WTC11 (cell line): ENCODE measurements at regions not wholly inside any gene's neighbourhood (a gene's known extent, or its start where the extent isn't known, plus 50 kb on each side); places are given as distances from the start of the nearest gene placed in this dataset.

Experiments used
- ATAC-seq: fragments of 200-7000 bp; cut with Tn5 transposase; 2 replicates; pipeline ENCODE4 v1.10.0; 2021; ENCODE audit warnings: mild to moderate bottlenecking, moderate library complexity
- CTCF ChIA-PET: fragments of 300-600 bp; sonication (Branson Sonifier 250); formaldehyde crosslinking; loops from one replicate; lab custom pipeline; 2021; ENCODE audit warnings: antibody characterized with exemption; lab: Charles Lee
- POLR2A ChIA-PET: fragments of 350-600 bp; sonication (Branson Sonifier 250); formaldehyde crosslinking; loops from one replicate; lab custom pipeline; 2021; ENCODE audit warnings: antibody characterized with exemption; lab: Charles Lee
- DNase-seq: peaks from one replicate; pipeline ENCODE4 v3.0.0; 2021; ENCODE audit warnings: low spot score
- H3K27ac Mint-ChIP-seq: 2 replicates; pipeline ENCODE4 v1.8.0; 2021; ENCODE audit warnings: mixed read lengths
- H3K27me3 Mint-ChIP-seq: 2 replicates; pipeline ENCODE4 v1.8.0; 2021; ENCODE audit warnings: low read depth, mild to moderate bottlenecking, moderate library complexity, mixed read lengths
- H3K36me3 Mint-ChIP-seq: 2 replicates; pipeline ENCODE4 v1.8.0; 2021; ENCODE audit warnings: mixed read lengths
- H3K4me1 Mint-ChIP-seq: 2 replicates; pipeline ENCODE4 v1.8.0; 2022; ENCODE audit warnings: mixed read lengths
- H3K4me3 Mint-ChIP-seq: 2 replicates; pipeline ENCODE4 v1.8.0; 2021; ENCODE audit warnings: mild to moderate bottlenecking, moderate library complexity, mixed read lengths
- H3K9me3 Mint-ChIP-seq: 2 replicates; pipeline ENCODE4 v1.8.0; 2021; ENCODE audit warnings: mixed read lengths
- AR ChIP-seq: fragments of 250-450 bp; sonication (Bioruptor Pico); IDR thresholded peaks from 2 replicates; pipeline ENCODE4 v1.9.0; 2021; ENCODE audit warnings: mild to moderate bottlenecking
- ARID4B ChIP-seq: sonication (generic); formaldehyde crosslinking; IDR thresholded peaks from 2 replicates; pipeline ENCODE4 v1.8.0; 2023; ENCODE audit warnings: missing genetic modification reagents, mild to moderate bottlenecking, borderline replicate concordance
- CREB1 ChIP-seq: sonication (generic); formaldehyde crosslinking; IDR thresholded peaks from 2 replicates; pipeline ENCODE4 v1.8.0; 2023; ENCODE audit warnings: mild to moderate bottlenecking, missing genetic modification reagents
- E2F1 ChIP-seq: sonication (generic); formaldehyde crosslinking; IDR thresholded peaks from 2 replicates; pipeline ENCODE4 v1.8.0; 2022; ENCODE audit warnings: mild to moderate bottlenecking, missing genetic modification reagents
- ELF4 ChIP-seq: sonication (generic); formaldehyde crosslinking; IDR thresholded peaks from 2 replicates; pipeline ENCODE4 v1.8.1; 2022; ENCODE audit warnings: low read depth, mild to moderate bottlenecking, moderate library complexity, missing genetic modification reagents
- ERG ChIP-seq: fragments of 250-450 bp; sonication (Bioruptor Pico); IDR thresholded peaks from 2 replicates; pipeline ENCODE4 v1.8.0; 2021; ENCODE audit warnings: mild to moderate bottlenecking
- FOXJ3 ChIP-seq: sonication (generic); formaldehyde crosslinking; IDR thresholded peaks from 2 replicates; pipeline ENCODE4 v1.9.0; 2021; ENCODE audit warnings: missing genetic modification reagents, mild to moderate bottlenecking, borderline replicate concordance
- FOXP1 ChIP-seq: sonication (generic); formaldehyde crosslinking; IDR thresholded peaks from 2 replicates; pipeline ENCODE4 v1.8.0; 2022; ENCODE audit warnings: missing genetic modification reagents, mild to moderate bottlenecking, moderate library complexity, borderline replicate concordance
- GABPB1 ChIP-seq: sonication (generic); formaldehyde crosslinking; IDR thresholded peaks from 2 replicates; pipeline ENCODE4 v1.8.1; 2023; ENCODE audit warnings: mild to moderate bottlenecking, missing genetic modification reagents
- IRF1 ChIP-seq: sonication (generic); formaldehyde crosslinking; IDR thresholded peaks from 2 replicates; pipeline ENCODE4 v1.8.0; 2023; ENCODE audit warnings: missing genetic modification reagents
- KAT7 ChIP-seq: sonication (generic); formaldehyde crosslinking; IDR thresholded peaks from 2 replicates; pipeline ENCODE4 v1.8.1; 2023; ENCODE audit warnings: missing genetic modification reagents, mild to moderate bottlenecking, borderline replicate concordance
- MYBL2 ChIP-seq: sonication (generic); formaldehyde crosslinking; IDR thresholded peaks from 2 replicates; pipeline ENCODE4 v1.8.1; 2023; ENCODE audit warnings: mild to moderate bottlenecking, moderate library complexity, missing genetic modification reagents
- PRRX2 ChIP-seq: fragments of 250-450 bp; sonication (Bioruptor Pico); IDR thresholded peaks from 2 replicates; pipeline ENCODE4 v1.8.0; 2021; ENCODE audit warnings: mild to moderate bottlenecking
- RELA ChIP-seq: sonication (generic); formaldehyde crosslinking; IDR thresholded peaks from 2 replicates; pipeline ENCODE4 v1.8.1; 2022; ENCODE audit warnings: missing genetic modification reagents, mild to moderate bottlenecking, borderline replicate concordance
- SMAD3 ChIP-seq: sonication (generic); formaldehyde crosslinking; IDR thresholded peaks from 2 replicates; pipeline ENCODE4 v1.8.0; 2022; ENCODE audit warnings: missing genetic modification reagents, mild to moderate bottlenecking, borderline replicate concordance
- TCF7 ChIP-seq: sonication (generic); formaldehyde crosslinking; IDR thresholded peaks from 2 replicates; pipeline ENCODE4 v1.8.0; 2022; ENCODE audit warnings: mild to moderate bottlenecking, low read depth, missing genetic modification reagents, moderate library complexity
- TEAD4 ChIP-seq: sonication (generic); formaldehyde crosslinking; IDR thresholded peaks from 2 replicates; pipeline ENCODE4 v1.8.0; 2022; ENCODE audit warnings: mild to moderate bottlenecking, missing genetic modification reagents
- ZNF121 ChIP-seq: sonication (generic); formaldehyde crosslinking; IDR thresholded peaks from 2 replicates; pipeline ENCODE4 v1.8.0; 2023; ENCODE audit warnings: missing genetic modification reagents
- ZNF232 ChIP-seq: sonication (generic); formaldehyde crosslinking; IDR thresholded peaks from 2 replicates; pipeline ENCODE4 v1.8.0; 2022; ENCODE audit warnings: mild to moderate bottlenecking, missing genetic modification reagents
- ZNF396 ChIP-seq: fragments of 250-450 bp; sonication (Bioruptor Pico); IDR thresholded peaks from 2 replicates; pipeline ENCODE4 v1.8.0; 2021; ENCODE audit warnings: mild to moderate bottlenecking, moderate library complexity, borderline replicate concordance
- ZNF425 ChIP-seq: fragments of 250-450 bp; sonication (Bioruptor Pico); conservative IDR thresholded peaks from 2 replicates; pipeline ENCODE4 v1.9.0; 2021; ENCODE audit warnings: mild to moderate bottlenecking
- ZNF512 ChIP-seq: sonication (generic); formaldehyde crosslinking; IDR thresholded peaks from 2 replicates; pipeline ENCODE4 v1.8.1; 2022; ENCODE audit warnings: missing genetic modification reagents, borderline replicate concordance

- TF ChIP-seq E2F1 (CRISPR knock-in tag) (no peak), PRRX2 (no peak), GABPB1 (CRISPR knock-in tag) (no peak)
Measured at GRCh38 chr4:153974452-153974851, 185.6 kb upstream of the SFRP2 start (continued).

- ChIA-PET CTCF (no interaction called here), POLR2A (no interaction called here)
- peaks cover 34% of the 10 kb centered on the region for H3K36me3 Mint-ChIP-seq
- no peak for DNase-seq
- H3K4me1 Mint-ChIP-seq = no peaks in the 10 kb centered on the region
- H3K27ac Mint-ChIP-seq = no peak overlapping the region
- peaks cover 55% of the 10 kb centered on the region for H3K9me3 Mint-ChIP-seq
- no peak for TF ChIP-seq FOXJ3
- TF ChIP-seq ERG (CRISPR knock-in tag) = no peak
- no peak for TF ChIP-seq ZNF121
- TF ChIP-seq ARID4B (CRISPR knock-in tag) = no peak
- TF ChIP-seq ZNF425 = no peak
- TF ChIP-seq AR (CRISPR knock-in tag) = no peak
- TF ChIP-seq ELF4 = no peak
- no peak for TF ChIP-seq GABPB1 (CRISPR knock-in tag)
- TF ChIP-seq RELA (CRISPR knock-in tag) = no peak
- TF ChIP-seq IRF1 (CRISPR knock-in tag) = no peak
- no peak for TF ChIP-seq MYBL2 (CRISPR knock-in tag)
- no peak for TF ChIP-seq TCF7 (CRISPR knock-in tag)
- no peak for TF ChIP-seq KAT7
- TF ChIP-seq ZNF232 (CRISPR knock-in tag) = no peak
- TF ChIP-seq SMAD3 (CRISPR knock-in tag) = no peak
- no peak for TF ChIP-seq TEAD4 (CRISPR knock-in tag)
- TF ChIP-seq CREB1 (CRISPR knock-in tag) = no peak
- no peak for TF ChIP-seq ZNF512 (CRISPR knock-in tag)
- TF ChIP-seq FOXP1 (CRISPR knock-in tag) = no peak
- TF ChIP-seq ZNF396 (CRISPR knock-in tag) = no peak
- no peak overlapping the region for H3K4me3 Mint-ChIP-seq
- H3K27me3 Mint-ChIP-seq = peaks cover 3% of the 10 kb centered on the region; the same call in 1 of the 2 replicates
- no peak for ATAC-seq
Measured at GRCh38 chr4:153973942-153974341, 185.1 kb upstream of the SFRP2 start.
